IMR-90 (cell line): ENCODE measurements at regions not wholly inside any gene's neighbourhood (a gene's known extent, or its start where the extent isn't known, plus 50 kb on each side); places are given as distances from the start of the nearest gene placed in this dataset.

Experiments used
- ATAC-seq: fragments of 200-7000 bp; cut with Tn5 transposase; 2 replicates; pipeline ENCODE4 v1.9.1; 2020; ENCODE audit warnings: low read depth, mild to moderate bottlenecking, moderate library complexity
- BruUV-seq: library from RNA; stranded (reverse); fragments of 400-500 nt; replicated peaks from 2 replicates; lab custom pipeline; 2021; lab: Mats Ljungman, UMichigan
- CTCF ChIA-PET: fragments of 300-600 bp; formaldehyde crosslinking; extraction: SDS; loops from one replicate; lab custom pipeline; 2021; ENCODE audit warnings: antibody characterized with exemption; lab: Yijun Ruan, JAX
- POLR2A ChIA-PET: fragments of 300-600 bp; sonication (Branson Sonifier 250); formaldehyde crosslinking; loops from one replicate; lab custom pipeline; 2022; ENCODE audit warnings: antibody characterized with exemption; ENCODE audit not compliant: unreplicated experiment; lab: Charles Lee
- DNase-seq: peaks from one replicate; pipeline ENCODE4 v3.0.0; 2013
- H2AFZ ChIP-seq: replicated peaks from 2 replicates; pipeline ENCODE3; 2013; ENCODE audit warnings: low read length, mild to moderate bottlenecking; ENCODE audit not compliant: poor library complexity
- H2AK5ac ChIP-seq: 2 replicates; pipeline ENCODE4 v1.6.1; 2013; ENCODE audit warnings: low read depth, low read length, inconsistent platforms
- H2AK9ac ChIP-seq: replicated peaks from 2 replicates; pipeline ENCODE3; 2013; ENCODE audit warnings: mild to moderate bottlenecking, low read depth, low read length, moderate library complexity; ENCODE audit not compliant: poor library complexity
- H2BK120ac ChIP-seq: 2 replicates; pipeline ENCODE4 v1.6.1; 2013; ENCODE audit warnings: low read depth, low read length, inconsistent platforms
- H2BK15ac ChIP-seq: 3 replicates; pipeline ENCODE4 v1.6.1; 2013; ENCODE audit warnings: low read depth, low read length, inconsistent platforms
- H2BK20ac ChIP-seq: 2 replicates; pipeline ENCODE4 v1.6.1; 2013; ENCODE audit warnings: low read depth, mild to moderate bottlenecking, inconsistent platforms, low read length, moderate library complexity
- H2BK5ac ChIP-seq: 2 replicates; pipeline ENCODE4 v1.6.1; 2013; ENCODE audit warnings: mild to moderate bottlenecking, low read depth, low read length, inconsistent platforms; ENCODE audit not compliant: poor library complexity, severe bottlenecking
- H3K14ac ChIP-seq: replicated peaks from 2 replicates; pipeline ENCODE4 v1.6.1; 2013; ENCODE audit warnings: low read depth, low read length, inconsistent platforms
- H3K18ac ChIP-seq: 2 replicates; pipeline ENCODE4 v1.6.1; 2013; ENCODE audit warnings: low read depth, low read length, control low read depth
- H3K23ac ChIP-seq: 2 replicates; pipeline ENCODE4 v1.6.1; 2013; ENCODE audit warnings: low read depth, low read length, inconsistent platforms
- H3K27ac ChIP-seq: 2 replicates; pipeline ENCODE4 v1.5.1; 2013; ENCODE audit warnings: mild to moderate bottlenecking, control low read depth, low read length; ENCODE audit not compliant: insufficient read depth
- H3K27me3 ChIP-seq: 2 replicates; pipeline ENCODE4 v1.6.1; 2013; ENCODE audit warnings: low read length; ENCODE audit not compliant: control insufficient read depth, insufficient read depth
- H3K36me3 ChIP-seq: 2 replicates; pipeline ENCODE4 v1.6.1; 2013; ENCODE audit warnings: low read length, mixed read lengths; ENCODE audit not compliant: control insufficient read depth, insufficient read depth
- H3K4ac ChIP-seq: 2 replicates; pipeline ENCODE4 v1.6.1; 2013; ENCODE audit warnings: low read depth, low read length, inconsistent platforms
- H3K4me1 ChIP-seq: 2 replicates; pipeline ENCODE4 v1.6.1; 2013; ENCODE audit warnings: low read length, mixed read lengths; ENCODE audit not compliant: control insufficient read depth, insufficient read depth
- H3K4me2 ChIP-seq: 2 replicates; pipeline ENCODE4 v1.6.1; 2013; ENCODE audit warnings: low read depth, mild to moderate bottlenecking, control low read depth, low read length, moderate library complexity
- H3K4me3 ChIP-seq: 2 replicates; pipeline ENCODE4 v1.5.1; 2013; ENCODE audit warnings: low read depth, mild to moderate bottlenecking, control low read depth, low read length, moderate library complexity; ENCODE audit not compliant: insufficient read depth
- H3K56ac ChIP-seq: 2 replicates; pipeline ENCODE4 v1.6.1; 2013; ENCODE audit warnings: low read length, inconsistent platforms; ENCODE audit not compliant: insufficient read depth; ENCODE audit errors: extremely low read depth
- H3K79me1 ChIP-seq, 2 experiments: 2 replicates each; pipeline ENCODE4 v1.6.1; 2013; ENCODE audit warnings: low read length in 2 of 2, inconsistent platforms in 1 of 2, low read depth in 1 of 2
- H3K9ac ChIP-seq: 2 replicates; pipeline ENCODE4 v1.6.1; 2013; ENCODE audit warnings: low read depth, low read length, control low read depth
- H3K9me1 ChIP-seq: 2 replicates; pipeline ENCODE4 v1.6.1; 2013; ENCODE audit warnings: low read length, inconsistent platforms; ENCODE audit not compliant: insufficient read depth
- H3K9me3 ChIP-seq: 2 replicates; pipeline ENCODE4 v1.6.1; 2013; ENCODE audit warnings: low read length; ENCODE audit not compliant: control insufficient read depth, insufficient read depth
- H4K20me1 ChIP-seq: 2 replicates; pipeline ENCODE4 v1.6.1; 2013; ENCODE audit warnings: low read length, inconsistent platforms; ENCODE audit not compliant: insufficient read depth
- H4K5ac ChIP-seq: 2 replicates; pipeline ENCODE4 v1.6.1; 2013; ENCODE audit warnings: mild to moderate bottlenecking, low read depth, low read length, control low read depth
- H4K8ac ChIP-seq, 2 experiments: 2 replicates each; pipeline ENCODE4 v1.6.1; 2013; ENCODE audit warnings: low read depth in 2 of 2, low read length in 2 of 2, control low read depth in 1 of 2, inconsistent platforms in 1 of 2
- H4K91ac ChIP-seq: 2 replicates; pipeline ENCODE4 v1.6.1; 2013; ENCODE audit warnings: low read depth, low read length, inconsistent platforms; ENCODE audit not compliant: insufficient read depth
- BHLHE40 ChIP-seq: fragments of 150-350 bp; IDR thresholded peaks from 2 replicates; pipeline ENCODE4 v1.6.1; 2016; ENCODE audit warnings: mild to moderate bottlenecking, low read depth, low read length
- CEBPB ChIP-seq: IDR thresholded peaks from 2 replicates; pipeline ENCODE4 v1.6.1; 2012; ENCODE audit warnings: low read depth, low read length, improper control_type of control experiment
- CHD1 ChIP-seq: IDR thresholded peaks from 2 replicates; pipeline ENCODE4 v1.6.1; 2012; ENCODE audit warnings: low read depth, low read length, improper control_type of control experiment
- CTCF ChIP-seq: conservative IDR thresholded peaks from 2 replicates; pipeline ENCODE4 v1.5.1; 2012; ENCODE audit warnings: mild to moderate bottlenecking, low read depth, low read length, improper control_type of control experiment
- FOS ChIP-seq: fragments of 150-350 bp; IDR thresholded peaks from 2 replicates; pipeline ENCODE4 v1.6.1; 2016; ENCODE audit warnings: low read depth, low read length
- MAFK ChIP-seq: IDR thresholded peaks from 2 replicates; pipeline ENCODE4 v1.6.1; 2012; ENCODE audit warnings: low read depth, low read length, improper control_type of control experiment
- MAZ ChIP-seq: IDR thresholded peaks from 2 replicates; pipeline ENCODE4 v1.6.1; 2012; ENCODE audit warnings: low read depth, mild to moderate bottlenecking, low read length, improper control_type of control experiment, moderate library complexity, borderline replicate concordance
- MXI1 ChIP-seq: IDR thresholded peaks from 2 replicates; pipeline ENCODE4 v1.6.1; 2012; ENCODE audit warnings: low read depth, mild to moderate bottlenecking, low read length, moderate library complexity, borderline replicate concordance
- NFE2L2 ChIP-seq: fragments of 150-350 bp; IDR thresholded peaks from 2 replicates; pipeline ENCODE4 v1.6.1; 2016; ENCODE audit warnings: low read depth, mild to moderate bottlenecking, low read length
- POLR2A ChIP-seq: IDR thresholded peaks from 2 replicates; pipeline ENCODE4 v1.6.1; 2012; ENCODE audit warnings: mild to moderate bottlenecking, low read depth, low read length
- RAD21 ChIP-seq: IDR thresholded peaks from 2 replicates; pipeline ENCODE4 v1.6.1; 2012; ENCODE audit warnings: low read length, improper control_type of control experiment
- RCOR1 ChIP-seq: IDR thresholded peaks from 2 replicates; pipeline ENCODE4 v1.6.1; 2012; ENCODE audit warnings: mild to moderate bottlenecking, low read length, improper control_type of control experiment; ENCODE audit not compliant: insufficient replicate concordance
- RFX5 ChIP-seq: IDR thresholded peaks from 2 replicates; pipeline ENCODE4 v1.8.0; 2012; ENCODE audit warnings: low read depth, mild to moderate bottlenecking, low read length, moderate library complexity
- SMC3 ChIP-seq: fragments of 150-350 bp; IDR thresholded peaks from 2 replicates; pipeline ENCODE4 v1.6.1; 2016; ENCODE audit warnings: low read depth, mild to moderate bottlenecking, antibody characterized with exemption, low read length, moderate library complexity
- WGBS, 2 experiments: methylation state at CpG; one replicate each; pipeline versions ENCODE4 v1.1.5 to v1.1.7; 2013; ENCODE audit warnings: missing lambda C conversion rate in 2 of 2; ENCODE audit not compliant: insufficient read length in 1 of 2; ENCODE audit errors: extremely low coverage in 2 of 2; 5-methylcytosine and 5-hydroxymethylcytosine counted together
- dilution Hi-C: fragments of 300-500 bp; cut with HindIII; formaldehyde crosslinking; loops from one replicate; pipeline ENCODE4 v1.14.3; 2018; ENCODE audit warnings: low sequenced_read_pairs; ENCODE audit not compliant: unreplicated experiment
- in situ Hi-C: fragments of 300-500 bp; cut with MboI; formaldehyde crosslinking; loops from 3 replicates; pipeline ENCODE4 v1.14.3; 2019; ENCODE audit warnings: low sequenced_read_pairs, inconsistent platforms, mixed read lengths
- intact Hi-C: fragments of 100-400 bp; cut with micrococcal nuclease; formaldehyde crosslinking; loops from 2 replicates; pipeline ENCODE4 v1.10.0; 2022
- TF ChIP-seq, protein P1 (sequence below): fragments of 150-350 bp; IDR thresholded peaks from 2 replicates; pipeline ENCODE4 v1.6.1; 2016; ENCODE audit warnings: low read depth, mild to moderate bottlenecking, low read length, moderate library complexity, borderline replicate concordance
- TF ChIP-seq, protein P2 (sequence below): fragments of 150-350 bp; IDR thresholded peaks from 2 replicates; pipeline ENCODE4 v1.6.1; 2017; ENCODE audit warnings: mild to moderate bottlenecking, antibody characterized with exemption, low read length, low read depth

- POLR2A ChIA-PET: no interaction called here
- in situ Hi-C loops: no loop called here
- H3K4me3 ChIP-seq: no peak overlapping the region
These were observed 74.3 kb upstream of the CCDC150 start for GRCh38 chr2:196565106-196565765.

More at GRCh38 chr2:196565106-196565765, 74.3 kb upstream of the CCDC150 start:
- H3K18ac ChIP-seq: no peak overlapping the region
- H3K36me3 ChIP-seq: no peaks in the 10 kb centered on the region
- no peak overlapping the region for H3K9ac ChIP-seq
- no TSS peak for BruUV-seq
- ATAC-seq (no peak), DNase-seq (no peak)
- H2BK5ac ChIP-seq: no peak overlapping the region
- no peak overlapping the region for H3K4ac ChIP-seq
- H3K56ac ChIP-seq: no peak overlapping the region
- WGBS, 2 experiments: no CpG with 5 or more reads among the region's 1 CpG
- H3K27ac ChIP-seq: no peak overlapping the region
- no peak overlapping the region for H2AFZ ChIP-seq
- H3K9me3 ChIP-seq: no peaks in the 10 kb centered on the region
- H3K14ac ChIP-seq: no peak overlapping the region
- H3K4me2 ChIP-seq: no peak overlapping the region
- H3K23ac ChIP-seq: no peak overlapping the region
- dilution Hi-C loops: no loop called here
- TF ChIP-seq RFX5: no peak
- no peak for TF ChIP-seq RAD21
- TF ChIP-seq, protein P1, sequence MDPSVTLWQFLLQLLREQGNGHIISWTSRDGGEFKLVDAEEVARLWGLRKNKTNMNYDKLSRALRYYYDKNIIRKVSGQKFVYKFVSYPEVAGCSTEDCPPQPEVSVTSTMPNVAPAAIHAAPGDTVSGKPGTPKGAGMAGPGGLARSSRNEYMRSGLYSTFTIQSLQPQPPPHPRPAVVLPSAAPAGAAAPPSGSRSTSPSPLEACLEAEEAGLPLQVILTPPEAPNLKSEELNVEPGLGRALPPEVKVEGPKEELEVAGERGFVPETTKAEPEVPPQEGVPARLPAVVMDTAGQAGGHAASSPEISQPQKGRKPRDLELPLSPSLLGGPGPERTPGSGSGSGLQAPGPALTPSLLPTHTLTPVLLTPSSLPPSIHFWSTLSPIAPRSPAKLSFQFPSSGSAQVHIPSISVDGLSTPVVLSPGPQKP: no peak
- no peak for TF ChIP-seq MXI1
- no peak for TF ChIP-seq MAZ
- TF ChIP-seq NFE2L2: no peak
- TF ChIP-seq SMC3: no peak
- no peak for TF ChIP-seq CEBPB
- TF ChIP-seq CTCF: no peak
- TF ChIP-seq RCOR1: no peak
- TF ChIP-seq, protein P2, sequence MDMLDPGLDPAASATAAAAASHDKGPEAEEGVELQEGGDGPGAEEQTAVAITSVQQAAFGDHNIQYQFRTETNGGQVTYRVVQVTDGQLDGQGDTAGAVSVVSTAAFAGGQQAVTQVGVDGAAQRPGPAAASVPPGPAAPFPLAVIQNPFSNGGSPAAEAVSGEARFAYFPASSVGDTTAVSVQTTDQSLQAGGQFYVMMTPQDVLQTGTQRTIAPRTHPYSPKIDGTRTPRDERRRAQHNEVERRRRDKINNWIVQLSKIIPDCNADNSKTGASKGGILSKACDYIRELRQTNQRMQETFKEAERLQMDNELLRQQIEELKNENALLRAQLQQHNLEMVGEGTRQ: no peak
- TF ChIP-seq FOS: no peak
- no peak for TF ChIP-seq MAFK
- TF ChIP-seq BHLHE40: no peak
- no peak for TF ChIP-seq CHD1
- TF ChIP-seq POLR2A: no peak
- intact Hi-C loops: no loop called here
- no peak overlapping the region for H2AK9ac ChIP-seq
- no peak overlapping the region for H2AK5ac ChIP-seq
- H2BK15ac ChIP-seq: no peak overlapping the region
- no peaks in the 10 kb centered on the region for H3K27me3 ChIP-seq
- no peaks in the 10 kb centered on the region for H3K79me1 ChIP-seq
- no peaks in the 10 kb centered on the region for H3K9me1 ChIP-seq
- no peak overlapping the region for H4K5ac ChIP-seq
- no peaks in the 10 kb centered on the region for H3K4me1 ChIP-seq
- H4K8ac ChIP-seq: no peak overlapping the region
- H2BK20ac ChIP-seq: no peak overlapping the region
- no peaks in the 10 kb centered on the region for H4K20me1 ChIP-seq
- CTCF ChIA-PET: no interaction called here
- H4K91ac ChIP-seq: no peak overlapping the region
- no peak overlapping the region for H2BK120ac ChIP-seq
